IMR-90 (cell line): ENCODE measurements at regions not wholly inside any gene's neighbourhood (a gene's known extent, or its start where the extent isn't known, plus 50 kb on each side); places are given as distances from the start of the nearest gene placed in this dataset.

Source experiments
- ATAC-seq: fragments of 200-7000 bp; cut with Tn5 transposase; 2 replicates; pipeline ENCODE4 v1.9.1; 2020; ENCODE audit warnings: low read depth, mild to moderate bottlenecking, moderate library complexity
- BruUV-seq: library from RNA; stranded (reverse); fragments of 400-500 nt; replicated peaks from 2 replicates; lab custom pipeline; 2021; lab: Mats Ljungman, UMichigan
- CTCF ChIA-PET: fragments of 300-600 bp; formaldehyde crosslinking; extraction: SDS; loops from one replicate; lab custom pipeline; 2021; ENCODE audit warnings: antibody characterized with exemption; lab: Yijun Ruan, JAX
- POLR2A ChIA-PET: fragments of 300-600 bp; sonication (Branson Sonifier 250); formaldehyde crosslinking; loops from one replicate; lab custom pipeline; 2022; ENCODE audit warnings: antibody characterized with exemption; ENCODE audit not compliant: unreplicated experiment; lab: Charles Lee
- DNase-seq: peaks from one replicate; pipeline ENCODE4 v3.0.0; 2013
- H2AFZ ChIP-seq: replicated peaks from 2 replicates; pipeline ENCODE3; 2013; ENCODE audit warnings: low read length, mild to moderate bottlenecking; ENCODE audit not compliant: poor library complexity
- H2AK5ac ChIP-seq: 2 replicates; pipeline ENCODE4 v1.6.1; 2013; ENCODE audit warnings: low read depth, low read length, inconsistent platforms
- H2AK9ac ChIP-seq: replicated peaks from 2 replicates; pipeline ENCODE3; 2013; ENCODE audit warnings: mild to moderate bottlenecking, low read depth, low read length, moderate library complexity; ENCODE audit not compliant: poor library complexity
- H2BK120ac ChIP-seq: 2 replicates; pipeline ENCODE4 v1.6.1; 2013; ENCODE audit warnings: low read depth, low read length, inconsistent platforms
- H2BK15ac ChIP-seq: 3 replicates; pipeline ENCODE4 v1.6.1; 2013; ENCODE audit warnings: low read depth, low read length, inconsistent platforms
- H2BK20ac ChIP-seq: 2 replicates; pipeline ENCODE4 v1.6.1; 2013; ENCODE audit warnings: low read depth, mild to moderate bottlenecking, inconsistent platforms, low read length, moderate library complexity
- H2BK5ac ChIP-seq: 2 replicates; pipeline ENCODE4 v1.6.1; 2013; ENCODE audit warnings: mild to moderate bottlenecking, low read depth, low read length, inconsistent platforms; ENCODE audit not compliant: poor library complexity, severe bottlenecking
- H3K14ac ChIP-seq: replicated peaks from 2 replicates; pipeline ENCODE4 v1.6.1; 2013; ENCODE audit warnings: low read depth, low read length, inconsistent platforms
- H3K18ac ChIP-seq: 2 replicates; pipeline ENCODE4 v1.6.1; 2013; ENCODE audit warnings: low read depth, low read length, control low read depth
- H3K23ac ChIP-seq: 2 replicates; pipeline ENCODE4 v1.6.1; 2013; ENCODE audit warnings: low read depth, low read length, inconsistent platforms
- H3K27ac ChIP-seq: 2 replicates; pipeline ENCODE4 v1.5.1; 2013; ENCODE audit warnings: mild to moderate bottlenecking, control low read depth, low read length; ENCODE audit not compliant: insufficient read depth
- H3K27me3 ChIP-seq: 2 replicates; pipeline ENCODE4 v1.6.1; 2013; ENCODE audit warnings: low read length; ENCODE audit not compliant: control insufficient read depth, insufficient read depth
- H3K36me3 ChIP-seq: 2 replicates; pipeline ENCODE4 v1.6.1; 2013; ENCODE audit warnings: low read length, mixed read lengths; ENCODE audit not compliant: control insufficient read depth, insufficient read depth
- H3K4ac ChIP-seq: 2 replicates; pipeline ENCODE4 v1.6.1; 2013; ENCODE audit warnings: low read depth, low read length, inconsistent platforms
- H3K4me1 ChIP-seq: 2 replicates; pipeline ENCODE4 v1.6.1; 2013; ENCODE audit warnings: low read length, mixed read lengths; ENCODE audit not compliant: control insufficient read depth, insufficient read depth
- H3K4me2 ChIP-seq: 2 replicates; pipeline ENCODE4 v1.6.1; 2013; ENCODE audit warnings: low read depth, mild to moderate bottlenecking, control low read depth, low read length, moderate library complexity
- H3K4me3 ChIP-seq: 2 replicates; pipeline ENCODE4 v1.5.1; 2013; ENCODE audit warnings: low read depth, mild to moderate bottlenecking, control low read depth, low read length, moderate library complexity; ENCODE audit not compliant: insufficient read depth
- H3K56ac ChIP-seq: 2 replicates; pipeline ENCODE4 v1.6.1; 2013; ENCODE audit warnings: low read length, inconsistent platforms; ENCODE audit not compliant: insufficient read depth; ENCODE audit errors: extremely low read depth
- H3K79me1 ChIP-seq, 2 experiments: 2 replicates each; pipeline ENCODE4 v1.6.1; 2013; ENCODE audit warnings: low read length in 2 of 2, inconsistent platforms in 1 of 2, low read depth in 1 of 2
- H3K9ac ChIP-seq: 2 replicates; pipeline ENCODE4 v1.6.1; 2013; ENCODE audit warnings: low read depth, low read length, control low read depth
- H3K9me1 ChIP-seq: 2 replicates; pipeline ENCODE4 v1.6.1; 2013; ENCODE audit warnings: low read length, inconsistent platforms; ENCODE audit not compliant: insufficient read depth
- H3K9me3 ChIP-seq: 2 replicates; pipeline ENCODE4 v1.6.1; 2013; ENCODE audit warnings: low read length; ENCODE audit not compliant: control insufficient read depth, insufficient read depth
- H4K20me1 ChIP-seq: 2 replicates; pipeline ENCODE4 v1.6.1; 2013; ENCODE audit warnings: low read length, inconsistent platforms; ENCODE audit not compliant: insufficient read depth
- H4K5ac ChIP-seq: 2 replicates; pipeline ENCODE4 v1.6.1; 2013; ENCODE audit warnings: mild to moderate bottlenecking, low read depth, low read length, control low read depth
- H4K8ac ChIP-seq, 2 experiments: 2 replicates each; pipeline ENCODE4 v1.6.1; 2013; ENCODE audit warnings: low read depth in 2 of 2, low read length in 2 of 2, control low read depth in 1 of 2, inconsistent platforms in 1 of 2
- H4K91ac ChIP-seq: 2 replicates; pipeline ENCODE4 v1.6.1; 2013; ENCODE audit warnings: low read depth, low read length, inconsistent platforms; ENCODE audit not compliant: insufficient read depth
- CEBPB ChIP-seq: IDR thresholded peaks from 2 replicates; pipeline ENCODE4 v1.6.1; 2012; ENCODE audit warnings: low read depth, low read length, improper control_type of control experiment
- MXI1 ChIP-seq: IDR thresholded peaks from 2 replicates; pipeline ENCODE4 v1.6.1; 2012; ENCODE audit warnings: low read depth, mild to moderate bottlenecking, low read length, moderate library complexity, borderline replicate concordance
- WGBS, 2 experiments: methylation state at CpG; one replicate each; pipeline versions ENCODE4 v1.1.5 to v1.1.7; 2013; ENCODE audit warnings: missing lambda C conversion rate in 2 of 2; ENCODE audit not compliant: insufficient read length in 1 of 2; ENCODE audit errors: extremely low coverage in 2 of 2; 5-methylcytosine and 5-hydroxymethylcytosine counted together
- dilution Hi-C: fragments of 300-500 bp; cut with HindIII; formaldehyde crosslinking; loops from one replicate; pipeline ENCODE4 v1.14.3; 2018; ENCODE audit warnings: low sequenced_read_pairs; ENCODE audit not compliant: unreplicated experiment
- in situ Hi-C: fragments of 300-500 bp; cut with MboI; formaldehyde crosslinking; loops from 3 replicates; pipeline ENCODE4 v1.14.3; 2019; ENCODE audit warnings: low sequenced_read_pairs, inconsistent platforms, mixed read lengths
- intact Hi-C: fragments of 100-400 bp; cut with micrococcal nuclease; formaldehyde crosslinking; loops from 2 replicates; pipeline ENCODE4 v1.10.0; 2022

- no peak overlapping the region for H4K8ac ChIP-seq
- H3K9me1 ChIP-seq, result peaks cover 39% of the 10 kb centered on the region
- no peak overlapping the region for H3K4me3 ChIP-seq
- no peaks in the 10 kb centered on the region for H3K27me3 ChIP-seq
- H3K4me2 ChIP-seq, result peak overlapping the region; percentile 74; the same call in 1 of the 2 replicates
- H3K79me1 ChIP-seq, result peaks cover 25 to 77% of the 10 kb centered on the region in 2 experiments
- peaks cover 2% of the 10 kb centered on the region; the same call in 1 of the 2 replicates for H3K36me3 ChIP-seq
- in situ Hi-C loops (no loop called here), dilution Hi-C loops (no loop called here), intact Hi-C loops (loop anchor here (1.0 to 2.0 kb wide), 2 partner anchors 8 to 18 kb away; no protein-coding TSS in a partner anchor)
- no peak overlapping the region for H3K4ac ChIP-seq
- H3K4me1 ChIP-seq, result peaks cover 28% of the 10 kb centered on the region
- H3K18ac ChIP-seq, result peak overlapping the region; percentile 85; the same call in 1 of the 2 replicates
- H3K9me3 ChIP-seq, result no peaks in the 10 kb centered on the region
- ATAC-seq (no peak), DNase-seq (peak; percentile 40)
- H2AK5ac ChIP-seq, result no peak overlapping the region
- H4K91ac ChIP-seq, result no peak overlapping the region
- H2BK120ac ChIP-seq, result no peak overlapping the region
- H2AFZ ChIP-seq, result no peak overlapping the region
- no peak overlapping the region for H3K9ac ChIP-seq
- H3K14ac ChIP-seq, result no peak overlapping the region; the same call in 1 of the 2 replicates
- peak overlapping the region; percentile 62 for H2BK5ac ChIP-seq
- no peak overlapping the region for H3K27ac ChIP-seq
- BruUV-seq, result no TSS peak
- no peak overlapping the region for H4K5ac ChIP-seq
- CTCF ChIA-PET, result interaction anchor here (0.8 kb wide), 1 partner anchor 10 kb away, joined by 4 read pairs; no protein-coding TSS in a partner anchor
- no peak overlapping the region for H2BK20ac ChIP-seq
- H3K23ac ChIP-seq, result no peak overlapping the region
- no peak overlapping the region for H3K56ac ChIP-seq
- no peak overlapping the region for H2AK9ac ChIP-seq
- POLR2A ChIA-PET, result interaction anchor here (0.9 kb wide), 1 partner anchor 9 kb away, joined by 4 read pairs; no protein-coding TSS in a partner anchor
- peaks cover 30% of the 10 kb centered on the region for H4K20me1 ChIP-seq
- TF ChIP-seq MXI1, result no peak
- peak; percentile 87 for TF ChIP-seq CEBPB
- no peak overlapping the region for H2BK15ac ChIP-seq
- no CpG with 5 or more reads among the region's 1 CpG for WGBS, 2 experiments
These were observed 203.3 kb upstream of the IL12A start for GRCh38 chr3:159785273-159785708.
